HG03442 (cell line): ENCODE measurements at regions not wholly inside any gene's neighbourhood (a gene's known extent, or its start where the extent isn't known, plus 50 kb on each side); places are given as distances from the start of the nearest gene placed in this dataset.

Experiments used
- ATAC-seq: cut with Tn5 transposase; IDR thresholded peaks from one replicate; pipeline ENCODE4 v1.9.1; 2021; ENCODE audit warnings: mild to moderate bottlenecking, moderate library complexity; ENCODE audit not compliant: unreplicated experiment

GRCh38 chr4:125140966-125141495 lies 173.7 kb upstream of the FAT4 start:
- ATAC-seq: no peak

GRCh38 chr4:125135652-125136051 lies 179.1 kb upstream of the FAT4 start:
- ATAC-seq: no peak

- ATAC-seq: no peak
Measured at GRCh38 chr4:125132729-125133128, 182.0 kb upstream of the FAT4 start.

GRCh38 chr4:125131891-125132680 lies 182.7 kb upstream of the FAT4 start:
- ATAC-seq: no peak

GRCh38 chr4:125125276-125125675 lies 189.5 kb upstream of the FAT4 start:
- ATAC-seq: no peak

- no peak for ATAC-seq
Measured at GRCh38 chr4:125123570-125124109, 191.1 kb upstream of the FAT4 start.

- ATAC-seq: no peak
Measured at GRCh38 chr4:125121581-125121980, 193.2 kb upstream of the FAT4 start.

- no peak for ATAC-seq
Measured at GRCh38 chr4:125116431-125116830, 198.3 kb upstream of the FAT4 start.

GRCh38 chr4:125115941-125116340 lies 198.8 kb upstream of the FAT4 start:
- no peak for ATAC-seq

GRCh38 chr4:125115476-125115875 lies 199.3 kb upstream of the FAT4 start:
- ATAC-seq: no peak

- no peak for ATAC-seq
Measured at GRCh38 chr4:125112536-125112935, 202.2 kb upstream of the FAT4 start.

- ATAC-seq: no peak
Measured at GRCh38 chr4:125111323-125111722, 203.4 kb upstream of the FAT4 start.

- no peak for ATAC-seq
Measured at GRCh38 chr4:125105561-125105960, 209.2 kb upstream of the FAT4 start.

- no peak for ATAC-seq
Measured at GRCh38 chr4:125104616-125105015, 210.1 kb upstream of the FAT4 start.

GRCh38 chr4:125101719-125102118 lies 213.0 kb upstream of the FAT4 start:
- no peak for ATAC-seq

- ATAC-seq: no peak
Measured at GRCh38 chr4:125097729-125098128, 217.0 kb upstream of the FAT4 start.

- no peak for ATAC-seq
Measured at GRCh38 chr4:125096662-125097061, 218.1 kb upstream of the FAT4 start.

- ATAC-seq: no peak
Measured at GRCh38 chr4:125091541-125091940, 223.2 kb upstream of the FAT4 start.

GRCh38 chr4:125091101-125091500 lies 223.7 kb upstream of the FAT4 start:
- ATAC-seq: no peak

GRCh38 chr4:125084608-125085007 lies 230.1 kb upstream of the FAT4 start:
- ATAC-seq: no peak

- no peak for ATAC-seq
Measured at GRCh38 chr4:125082729-125083417, 231.9 kb upstream of the FAT4 start.

- no peak for ATAC-seq
Measured at GRCh38 chr4:125072269-125072668, 242.5 kb upstream of the FAT4 start.
